ENCODE measurements at regions not wholly inside any gene's neighbourhood (a gene's known extent, or its start where the extent isn't known, plus 50 kb on each side); places are given as distances from the start of the nearest gene placed in this dataset.
"Not testable (repeated sequence)": the region's sequence is repeated elsewhere in the genome, so short reads cannot be mapped to it uniquely, and the experiment has no call there.

- intact Hi-C loops (cut with DNase I, micrococcal nuclease) = no loop called here
- ATAC-seq (no peak), DNase-seq (no peak)
Observed at GRCh38 chr13:50235604-50236342, 220.5 kb downstream of the KCNRG start.

GRCh38 chr13:50236898-50237318 lies 221.7 kb downstream of the KCNRG start:
- intact Hi-C loops (cut with DNase I, micrococcal nuclease) = no loop called here
- DNase-seq (no peak), ATAC-seq (no peak)

GRCh38 chr13:50238922-50239321 lies 223.7 kb downstream of the KCNRG start:
- intact Hi-C loops (cut with DNase I, micrococcal nuclease) = no loop called here
- ATAC-seq (no peak), DNase-seq (no peak)

- intact Hi-C loops (cut with DNase I, micrococcal nuclease) = no loop called here
- no peak for DNase-seq
Observed at GRCh38 chr13:50241479-50241878, 226.2 kb downstream of the KCNRG start.

GRCh38 chr13:50243931-50244330 lies 228.7 kb downstream of the KCNRG start:
- intact Hi-C loops (cut with DNase I, micrococcal nuclease) = no loop called here
- DNase-seq = no peak
- no peak for ATAC-seq

More at GRCh38 chr13:50241479-50241878, 226.2 kb downstream of the KCNRG start:
- ATAC-seq = no peak

- intact Hi-C loops (cut with DNase I, micrococcal nuclease) = no loop called here
- no peak for DNase-seq
- no peak for ATAC-seq
Observed at GRCh38 chr13:50244355-50244712, 229.1 kb downstream of the KCNRG start.

- DNase-seq (no peak), ATAC-seq (peak; percentile 74)
- intact Hi-C loops (cut with DNase I, micrococcal nuclease) = no loop called here
Observed at GRCh38 chr13:50244713-50245574, 229.7 kb downstream of the KCNRG start.

GRCh38 chr13:50247223-50247622 lies 232.0 kb downstream of the KCNRG start:
- no peak for DNase-seq
- ATAC-seq = no peak
- intact Hi-C loops (cut with DNase I, micrococcal nuclease) = no loop called here

- ATAC-seq = no peak
- no peak for DNase-seq
- intact Hi-C loops (cut with DNase I, micrococcal nuclease) = no loop called here
Observed at GRCh38 chr13:50248516-50249143, 233.4 kb downstream of the KCNRG start.

- intact Hi-C loops (cut with DNase I, micrococcal nuclease) = no loop called here
- no peak for DNase-seq
- no peak for ATAC-seq
Observed at GRCh38 chr13:50249144-50249521, 233.9 kb downstream of the KCNRG start.

- no peak for DNase-seq
- no peak for ATAC-seq
- intact Hi-C loops (cut with DNase I, micrococcal nuclease) = no loop called here
Observed at GRCh38 chr13:50250401-50250800, 235.2 kb downstream of the KCNRG start.

- intact Hi-C loops (cut with DNase I, micrococcal nuclease) = no loop called here
- DNase-seq (no peak), ATAC-seq (no peak)
Observed at GRCh38 chr13:50255639-50256038, 240.4 kb downstream of the KCNRG start.

GRCh38 chr13:50256536-50257321 lies 241.5 kb downstream of the KCNRG start:
- ATAC-seq; DNase-seq; intact Hi-C loops (cut with DNase I, micrococcal nuclease): not testable (repeated sequence)

GRCh38 chr13:50257646-50258045 lies 242.4 kb downstream of the KCNRG start:
- no peak for ATAC-seq
- DNase-seq = no peak
- intact Hi-C loops (cut with DNase I, micrococcal nuclease) = no loop called here

- intact Hi-C loops (cut with DNase I, micrococcal nuclease) = no loop called here
- ATAC-seq = no peak
- DNase-seq = no peak
Observed at GRCh38 chr13:50261130-50261901, 246.1 kb downstream of the KCNRG start.

- intact Hi-C loops (cut with DNase I, micrococcal nuclease) = no loop called here
- DNase-seq (no peak), ATAC-seq (no peak)
Observed at GRCh38 chr13:50267066-50267465, 251.8 kb downstream of the KCNRG start.

- intact Hi-C loops (cut with DNase I, micrococcal nuclease) = no loop called here
- ATAC-seq (no peak), DNase-seq (no peak)
Observed at GRCh38 chr13:50267917-50268316, 252.7 kb downstream of the KCNRG start.

- intact Hi-C loops (cut with DNase I, micrococcal nuclease) = no loop called here
- DNase-seq = no peak
- no peak for ATAC-seq
Observed at GRCh38 chr13:50268500-50268899, 253.3 kb downstream of the KCNRG start.

Measured in left colon (tissue), 2 donors.